HG03045 (cell line): ENCODE measurements at regions not wholly inside any gene's neighbourhood (a gene's known extent, or its start where the extent isn't known, plus 50 kb on each side); places are given as distances from the start of the nearest gene placed in this dataset.
A peak's percentile ranks its signal among the peaks of the same experiment; 100 is the strongest.
"Not testable (repeated sequence)": the region's sequence is repeated elsewhere in the genome, so short reads cannot be mapped to it uniquely, and the experiment has no call there.

Experiments
- ATAC-seq: cut with Tn5 transposase; IDR thresholded peaks from one replicate; pipeline ENCODE4 v1.9.1; 2021; ENCODE audit warnings: mild to moderate bottlenecking, moderate library complexity; ENCODE audit not compliant: unreplicated experiment

DNA sequence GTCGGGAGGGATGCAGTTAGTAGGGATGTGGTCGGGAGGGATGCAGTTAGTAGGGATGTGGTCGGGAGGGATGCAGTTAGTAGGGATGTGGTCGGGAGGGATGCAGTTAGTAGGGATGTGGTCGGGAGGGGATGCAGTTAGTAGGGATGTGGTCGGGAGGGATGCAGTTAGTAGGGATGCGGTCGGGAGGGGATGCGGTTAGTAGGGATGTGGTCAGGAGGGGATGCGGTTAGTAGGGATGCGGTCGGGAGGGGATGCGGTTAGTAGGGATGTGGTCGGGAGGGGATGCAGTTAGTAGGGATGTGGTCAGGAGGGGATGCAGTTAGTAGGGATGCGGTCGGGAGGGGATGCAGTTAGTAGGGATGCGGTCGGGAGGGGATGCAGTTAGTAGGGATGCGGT, 96.2 kb downstream of the BDH1 start:
- ATAC-seq = not testable (repeated sequence)

DNA sequence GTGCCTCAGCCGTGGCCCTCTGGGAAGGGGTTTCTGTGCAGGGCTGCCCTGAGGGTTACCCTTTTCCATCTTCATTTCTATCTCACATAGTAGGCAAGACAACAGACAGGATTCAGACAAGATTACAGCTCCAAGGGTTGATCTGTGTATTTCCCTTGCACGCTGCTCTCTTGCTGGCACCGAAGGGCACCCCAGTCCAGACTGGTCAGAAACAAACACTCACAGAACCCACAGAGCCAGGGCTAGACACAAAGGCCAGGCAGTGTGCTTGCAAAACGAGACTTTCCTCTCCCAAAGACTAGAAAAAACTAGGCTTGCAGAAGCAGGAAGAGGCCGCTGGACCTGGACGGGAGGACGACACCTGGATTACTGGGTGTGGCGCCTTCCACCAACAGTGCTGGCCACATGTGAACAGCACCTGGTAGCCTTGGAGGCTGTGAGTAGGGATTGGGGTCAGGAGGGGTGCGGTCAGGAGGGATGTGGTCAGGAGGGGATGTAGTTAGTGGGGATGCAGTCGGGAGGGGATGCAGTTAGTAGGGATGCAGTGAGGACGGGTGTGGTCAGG, 96.8 kb downstream of the BDH1 start:
- no peak for ATAC-seq

DNA sequence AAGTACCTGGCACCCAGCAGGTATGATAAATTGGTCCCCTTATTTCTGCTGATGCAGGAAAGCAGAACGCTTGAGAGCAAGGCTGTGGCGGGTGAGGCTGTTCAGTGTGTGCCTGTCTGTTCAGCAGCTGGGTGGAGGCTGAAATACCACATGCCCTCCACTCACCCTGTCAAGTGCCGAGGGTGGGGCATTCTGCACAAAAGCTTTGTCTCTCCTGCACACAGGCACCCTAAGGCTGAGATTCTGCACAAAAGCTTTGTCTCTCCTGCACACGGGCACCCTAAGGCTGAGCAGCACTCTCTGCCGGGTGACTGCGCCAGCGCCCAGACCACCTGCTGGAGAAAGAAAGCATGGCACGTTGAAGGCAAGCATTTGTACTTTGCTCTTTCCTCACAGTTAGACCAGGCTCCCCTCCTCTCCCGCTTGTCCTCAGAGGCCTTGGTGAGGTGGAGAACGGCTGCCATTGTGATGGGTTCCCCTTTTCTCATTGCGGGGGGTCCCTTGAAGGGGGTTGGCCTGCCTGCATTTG, 97.5 kb downstream of the BDH1 start:
- no peak for ATAC-seq

DNA sequence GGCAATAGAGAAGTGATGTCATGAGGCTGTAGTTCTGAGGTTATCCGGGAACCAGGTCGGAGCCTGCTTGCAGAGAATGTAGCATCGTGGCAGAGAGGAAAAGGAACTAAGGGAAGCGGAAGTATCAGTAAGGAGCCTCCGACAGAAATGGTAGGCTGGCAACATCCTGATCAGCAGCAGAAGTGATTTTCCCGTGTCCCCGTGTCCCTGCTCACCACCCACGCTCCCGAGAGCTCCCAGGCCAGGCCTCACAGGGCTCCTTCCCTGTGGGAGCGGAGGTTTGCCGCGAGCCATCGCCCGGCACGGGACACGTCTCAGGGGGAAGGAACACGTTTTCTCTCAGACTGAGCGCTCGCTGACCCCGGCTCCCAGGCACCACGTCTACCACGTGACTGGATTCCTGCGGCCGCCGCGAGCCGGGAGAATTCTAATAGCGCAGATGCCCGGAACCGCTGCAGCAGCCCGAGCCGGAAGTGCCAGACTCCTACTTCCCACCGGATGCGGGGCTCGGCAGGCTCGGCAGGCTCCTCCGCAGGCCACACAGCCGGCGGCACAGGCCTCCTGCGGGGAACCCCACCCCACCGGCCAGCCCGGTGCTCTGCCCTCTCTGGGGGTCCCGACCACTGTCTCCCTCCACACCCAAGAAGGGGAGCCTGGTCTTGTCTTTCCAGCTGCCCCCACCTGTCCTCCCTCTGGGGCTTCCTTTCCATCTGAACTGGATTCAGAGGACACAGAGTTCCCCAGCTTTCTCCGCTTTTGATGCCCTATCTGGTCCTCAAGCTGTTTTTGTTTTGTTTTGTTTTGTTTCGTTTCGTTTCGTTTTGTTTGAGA, 99.3 kb downstream of the BDH1 start:
- peak; percentile 56 for ATAC-seq

DNA sequence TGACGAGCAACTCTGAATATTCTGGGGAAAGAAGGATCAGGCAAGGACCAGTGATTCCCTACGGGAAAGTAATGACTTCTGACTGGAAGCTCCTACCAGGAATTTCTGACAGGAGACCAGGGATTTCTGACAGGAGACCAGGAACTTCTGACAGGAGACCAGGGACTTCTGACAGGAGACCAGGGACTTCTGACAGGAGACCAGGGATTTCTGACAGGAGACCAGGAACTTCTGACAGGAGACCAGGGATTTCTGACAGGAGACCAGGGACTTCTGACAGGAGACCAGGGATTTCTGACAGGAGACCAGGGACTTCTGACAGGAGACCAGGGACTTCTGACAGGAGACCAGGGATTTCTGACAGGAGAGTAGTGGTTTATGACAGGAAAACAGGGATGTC, 100.9 kb downstream of the BDH1 start:
- ATAC-seq = not testable (repeated sequence)

DNA sequence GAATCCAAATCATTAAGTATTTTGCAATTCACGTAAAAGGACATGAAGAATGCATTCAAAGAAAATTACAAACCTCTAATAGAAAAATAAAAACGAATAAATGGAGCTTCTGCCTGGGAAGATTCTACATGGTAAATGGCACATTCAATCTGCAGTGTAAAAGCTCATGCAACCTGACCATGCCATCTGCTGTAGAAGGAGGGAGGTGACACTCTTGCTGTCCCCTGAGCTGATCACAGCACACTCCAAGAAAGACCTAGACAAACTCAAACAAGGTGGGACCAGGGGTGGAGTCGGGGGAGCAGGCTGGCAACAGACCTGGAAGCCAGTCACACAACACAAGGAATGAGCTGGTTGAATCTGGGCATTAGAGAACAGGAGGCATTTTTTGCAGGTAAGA, 101.8 kb downstream of the BDH1 start:
- ATAC-seq = no peak

DNA sequence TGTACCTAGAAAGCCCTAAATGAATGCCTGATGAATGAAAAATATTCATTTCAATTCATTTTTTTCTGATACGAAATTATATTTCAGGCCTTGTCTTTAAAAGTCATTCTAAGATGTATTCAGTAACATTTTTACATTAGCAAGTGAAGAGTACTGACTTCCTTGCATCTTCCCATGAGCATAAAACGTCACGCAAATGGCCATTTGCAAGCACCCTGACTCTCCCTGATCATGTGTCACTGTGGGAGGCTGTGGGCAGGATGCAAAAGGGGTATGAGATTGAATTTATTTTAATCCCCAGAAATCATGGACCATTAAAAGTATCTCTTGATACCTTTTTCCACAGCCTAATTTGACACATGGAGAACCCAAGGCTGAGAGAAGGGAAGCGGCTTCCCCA, 105.0 kb downstream of the BDH1 start:
- ATAC-seq = no peak

DNA sequence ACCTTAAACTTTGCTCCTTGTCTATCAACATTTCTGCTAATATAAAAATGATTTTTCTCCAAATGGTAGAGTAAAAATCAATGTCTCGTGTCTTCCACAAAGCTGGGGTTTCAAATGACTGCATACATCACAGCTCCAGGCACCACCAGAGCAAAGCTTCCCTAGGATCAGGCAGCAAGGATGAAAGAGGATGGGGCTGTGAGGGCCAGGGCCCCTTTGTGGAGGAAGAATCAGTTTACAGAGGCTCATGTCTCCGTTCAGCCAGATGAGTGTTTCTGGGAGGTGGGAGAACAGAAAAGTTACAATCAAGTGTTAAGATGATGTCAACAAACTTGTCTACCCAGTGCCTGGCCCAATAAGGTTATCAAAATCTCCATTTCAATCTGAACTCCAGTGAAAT, 105.5 kb downstream of the BDH1 start:
- ATAC-seq = no peak

DNA sequence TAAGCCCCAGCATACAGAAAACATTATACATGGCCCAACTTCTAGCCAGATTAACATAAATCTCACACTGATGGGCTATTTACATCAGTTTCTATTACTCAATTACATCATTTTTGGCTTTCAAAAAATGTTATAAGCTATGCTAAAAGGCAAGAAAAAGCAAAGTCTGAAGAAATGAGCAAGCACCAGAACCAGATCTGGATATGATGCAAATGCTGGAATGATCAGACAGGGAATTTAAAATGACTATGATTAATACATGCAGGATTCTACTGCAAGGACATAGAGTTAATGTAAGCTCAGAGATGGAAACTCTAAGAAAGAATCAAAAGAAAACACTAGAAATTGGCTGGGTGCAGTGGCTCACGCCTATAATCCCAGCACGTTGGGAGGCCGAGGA, 106.6 kb downstream of the BDH1 start:
- not testable (repeated sequence) for ATAC-seq

DNA sequence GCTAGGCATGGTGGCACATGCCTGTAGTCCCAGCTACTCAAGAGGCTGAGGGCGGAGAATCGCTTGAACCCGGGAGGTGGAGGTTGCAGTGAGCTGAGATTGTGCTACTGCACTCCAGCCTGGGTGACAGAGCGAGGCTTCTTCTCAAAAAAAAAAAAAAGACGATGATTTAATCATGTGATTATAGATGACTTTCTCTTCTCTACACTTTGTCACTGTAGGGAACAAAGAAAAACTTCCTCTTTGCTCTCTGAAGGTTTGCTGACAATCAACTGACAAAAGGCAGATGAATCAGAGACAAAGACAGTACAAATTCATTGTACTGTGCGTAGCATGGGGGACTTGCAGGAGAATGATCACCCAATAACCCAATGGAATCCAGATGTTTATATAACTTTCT, 108.0 kb downstream of the BDH1 start:
- ATAC-seq = not testable (repeated sequence)

DNA sequence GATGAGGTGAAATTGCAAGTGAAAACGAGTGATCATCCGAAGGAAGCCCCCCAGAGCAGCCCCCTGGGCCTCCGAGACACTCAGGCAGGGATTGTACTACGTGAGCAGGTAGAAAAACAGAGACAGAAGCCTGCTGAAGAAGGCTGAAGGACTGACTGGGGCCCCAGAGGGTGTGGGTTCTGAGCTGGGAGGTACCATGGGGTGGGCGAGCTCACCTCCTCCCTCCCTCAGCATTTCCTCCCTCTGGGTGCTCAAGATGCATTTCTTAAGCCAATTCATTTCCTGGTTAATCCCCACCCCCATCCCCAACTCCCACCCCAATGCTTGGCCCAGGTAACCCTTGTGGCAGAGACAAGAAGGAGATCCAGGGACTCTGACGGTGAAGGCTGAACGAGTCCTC, 108.7 kb downstream of the BDH1 start:
- no peak for ATAC-seq

DNA sequence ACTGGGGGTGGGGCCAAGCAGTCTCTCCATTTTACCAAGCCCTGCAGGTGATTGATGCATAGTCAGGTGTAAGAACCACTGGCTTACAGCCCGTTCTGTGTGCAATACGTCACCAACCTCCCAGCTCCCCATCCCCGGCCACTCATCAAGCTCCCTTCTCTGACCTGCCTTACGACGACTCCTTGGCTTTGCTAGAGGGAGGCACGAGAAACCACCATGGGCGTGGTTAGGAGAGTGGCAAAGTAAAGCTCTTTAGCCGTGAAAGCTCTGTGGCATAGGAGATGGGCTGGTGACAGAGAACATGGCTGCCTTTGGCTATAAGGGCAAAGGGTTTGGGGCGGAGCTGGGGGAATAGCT, 109.1 kb downstream of the BDH1 start:
- no peak for ATAC-seq

DNA sequence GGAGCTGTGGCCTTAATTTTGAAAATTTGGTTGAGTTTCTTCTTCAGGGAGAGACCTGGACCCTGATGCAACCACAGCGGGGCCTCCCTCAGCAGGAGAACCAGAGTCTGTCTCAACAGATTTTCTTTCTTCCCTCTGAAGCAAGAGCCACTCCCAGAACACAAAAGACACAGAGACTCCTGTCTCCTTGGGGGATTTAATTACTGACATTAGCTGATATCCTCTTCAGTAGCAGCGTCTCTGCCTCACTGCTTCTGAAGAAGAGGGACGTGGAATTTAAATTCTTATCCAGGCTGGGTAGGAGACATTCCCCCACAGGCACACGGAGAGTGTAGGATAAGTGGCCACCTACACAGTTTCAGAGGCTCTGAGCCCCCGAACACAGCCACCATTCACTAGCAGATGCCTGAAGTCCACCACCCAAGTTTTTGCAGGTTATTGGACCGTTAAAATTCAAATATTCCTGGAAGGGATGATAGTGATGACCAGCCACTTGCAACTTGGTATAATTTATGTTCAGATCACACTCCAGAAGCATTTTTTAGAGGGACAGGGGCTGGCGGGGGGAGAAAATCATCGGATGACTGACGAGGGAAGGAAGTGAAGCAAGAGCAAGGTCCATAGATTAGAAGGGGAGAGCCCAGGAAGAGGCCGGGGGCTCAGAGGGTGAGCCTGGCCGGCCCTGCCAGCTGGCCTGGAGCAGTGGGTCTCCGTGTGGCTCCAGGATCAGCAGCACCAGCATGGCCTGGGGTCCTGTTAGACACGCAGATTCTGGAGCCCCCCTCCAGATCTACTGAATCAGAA, 109.7 kb downstream of the BDH1 start:
- no peak for ATAC-seq

DNA sequence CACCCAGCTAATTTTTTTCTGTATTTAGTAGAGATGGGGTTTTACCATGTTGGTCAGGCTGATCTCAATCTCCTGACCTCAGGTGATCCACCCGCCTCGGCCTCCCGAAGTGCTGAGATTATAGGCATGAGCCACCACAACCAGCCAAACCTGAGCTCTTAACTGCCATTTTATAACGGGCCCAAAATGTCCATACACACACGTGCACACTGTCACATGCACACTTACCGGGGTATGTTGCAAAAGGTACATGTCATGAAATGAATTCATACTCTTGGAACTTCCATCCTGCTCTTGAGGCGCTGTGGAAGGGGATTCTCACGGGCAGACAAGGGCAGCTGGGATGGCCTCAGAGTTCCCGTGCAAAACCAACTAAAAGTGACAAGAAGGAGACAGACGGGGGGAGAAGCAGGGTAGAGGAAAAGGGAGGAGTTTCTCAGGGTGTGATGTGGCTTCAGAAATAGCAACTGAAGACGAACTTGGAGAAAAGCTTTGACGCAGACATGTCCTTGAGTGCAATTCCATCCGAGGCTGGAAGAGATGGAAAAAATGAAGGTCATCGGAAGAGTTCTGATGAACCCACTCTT, 110.9 kb downstream of the BDH1 start:
- ATAC-seq = no peak

DNA sequence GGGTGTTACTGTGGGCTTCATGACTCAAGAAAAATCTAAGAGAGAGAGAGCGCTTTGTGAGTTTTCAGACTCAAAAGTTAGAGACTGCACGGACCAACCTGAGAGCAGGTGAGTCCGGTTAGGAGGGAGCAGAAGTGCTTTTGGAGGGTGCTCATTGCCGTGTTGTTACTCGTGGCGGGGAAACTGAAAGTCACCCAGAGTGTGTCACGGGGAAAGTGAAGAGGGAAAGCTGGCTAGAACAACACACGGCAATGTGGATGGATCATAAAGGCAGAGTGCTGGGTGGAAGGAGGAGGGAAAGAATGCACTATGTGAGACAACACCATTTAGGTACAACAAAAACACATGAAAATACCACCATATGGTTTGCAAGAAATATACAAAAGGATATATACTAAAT, 112.3 kb downstream of the BDH1 start:
- no peak for ATAC-seq

DNA sequence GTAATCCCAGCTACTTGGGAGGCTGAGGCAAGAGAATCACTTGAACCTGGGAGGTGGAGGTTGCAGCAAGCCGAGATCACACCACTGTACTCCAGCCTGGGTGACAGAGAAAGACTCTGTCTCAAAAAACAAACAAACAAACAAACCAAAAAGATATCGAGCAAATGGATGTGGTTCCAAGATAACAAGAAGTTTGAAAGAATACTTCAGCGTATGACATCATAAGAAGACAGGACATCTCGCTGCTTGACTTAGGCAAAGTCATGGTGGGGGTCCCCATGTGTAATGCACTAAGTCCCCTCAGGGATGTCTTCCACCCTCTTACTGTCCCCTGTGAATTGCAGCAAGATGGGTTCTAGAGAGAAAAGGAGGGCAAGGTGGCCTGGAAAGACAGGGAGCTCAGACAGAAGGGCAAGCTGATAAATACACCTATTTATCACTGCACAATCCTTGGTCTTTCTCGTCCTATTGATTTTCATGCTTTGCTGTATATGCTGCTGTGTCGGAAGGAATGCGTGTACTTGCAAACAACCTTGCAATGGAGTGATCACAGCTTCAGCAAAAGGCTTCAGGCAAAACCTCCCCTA, 115.0 kb downstream of the BDH1 start:
- ATAC-seq = no peak

DNA sequence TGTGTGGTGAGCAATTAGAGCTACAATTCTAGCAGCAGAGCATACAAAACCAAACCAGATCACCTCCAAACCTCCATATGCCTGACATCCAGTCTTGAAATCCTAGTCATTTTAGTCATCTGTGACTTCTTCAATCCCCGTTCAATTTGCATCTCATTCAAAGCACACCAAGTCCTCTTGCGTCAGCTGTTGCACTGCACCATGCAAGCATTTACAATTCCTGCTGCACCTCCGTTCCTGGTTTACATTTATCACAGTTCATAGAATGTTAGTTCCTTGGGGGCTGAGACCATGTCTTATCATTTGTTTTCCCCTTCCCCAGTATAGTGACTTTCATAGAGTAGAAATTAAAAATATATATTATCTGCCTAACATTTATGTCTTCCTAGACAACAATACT, 116.9 kb downstream of the BDH1 start:
- ATAC-seq = no peak

DNA sequence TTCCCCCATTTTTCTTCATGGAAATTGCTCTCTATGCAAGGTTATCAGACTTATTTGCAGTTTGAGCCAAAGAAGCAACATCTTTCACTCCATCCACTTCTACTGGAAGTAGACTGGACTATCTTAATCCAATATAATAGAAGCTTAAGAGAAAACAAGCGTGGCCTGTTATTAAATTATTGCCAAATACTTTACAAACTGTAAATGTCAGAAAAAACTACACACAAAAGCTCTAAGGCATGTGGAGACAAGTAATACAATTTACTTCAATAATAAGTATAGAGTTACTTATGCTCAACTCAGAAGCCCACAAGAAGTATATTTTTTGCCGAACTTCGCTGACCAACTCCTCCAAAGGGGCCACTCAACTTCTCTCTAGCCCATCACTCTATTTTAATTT, 120.3 kb downstream of the BDH1 start:
- no peak for ATAC-seq

DNA sequence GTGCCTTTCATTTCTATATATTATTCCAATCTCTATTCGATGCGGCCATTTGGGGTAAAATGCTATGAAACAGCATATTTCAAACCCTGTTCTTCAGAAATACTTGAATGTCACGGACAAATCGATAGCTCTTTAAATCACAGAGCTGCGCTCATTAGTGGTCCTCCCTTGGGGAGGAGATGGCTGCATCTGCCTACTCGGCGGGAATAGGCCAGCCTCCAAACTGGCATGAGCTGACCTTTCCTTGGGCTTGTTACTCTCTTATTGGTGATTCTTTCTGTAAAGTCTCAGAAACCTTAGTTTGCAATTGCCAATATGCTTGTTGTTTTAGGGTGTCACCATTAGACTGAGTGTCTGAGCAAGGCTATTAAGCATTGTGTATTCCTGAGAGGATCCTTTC, 120.9 kb downstream of the BDH1 start:
- no peak for ATAC-seq

DNA sequence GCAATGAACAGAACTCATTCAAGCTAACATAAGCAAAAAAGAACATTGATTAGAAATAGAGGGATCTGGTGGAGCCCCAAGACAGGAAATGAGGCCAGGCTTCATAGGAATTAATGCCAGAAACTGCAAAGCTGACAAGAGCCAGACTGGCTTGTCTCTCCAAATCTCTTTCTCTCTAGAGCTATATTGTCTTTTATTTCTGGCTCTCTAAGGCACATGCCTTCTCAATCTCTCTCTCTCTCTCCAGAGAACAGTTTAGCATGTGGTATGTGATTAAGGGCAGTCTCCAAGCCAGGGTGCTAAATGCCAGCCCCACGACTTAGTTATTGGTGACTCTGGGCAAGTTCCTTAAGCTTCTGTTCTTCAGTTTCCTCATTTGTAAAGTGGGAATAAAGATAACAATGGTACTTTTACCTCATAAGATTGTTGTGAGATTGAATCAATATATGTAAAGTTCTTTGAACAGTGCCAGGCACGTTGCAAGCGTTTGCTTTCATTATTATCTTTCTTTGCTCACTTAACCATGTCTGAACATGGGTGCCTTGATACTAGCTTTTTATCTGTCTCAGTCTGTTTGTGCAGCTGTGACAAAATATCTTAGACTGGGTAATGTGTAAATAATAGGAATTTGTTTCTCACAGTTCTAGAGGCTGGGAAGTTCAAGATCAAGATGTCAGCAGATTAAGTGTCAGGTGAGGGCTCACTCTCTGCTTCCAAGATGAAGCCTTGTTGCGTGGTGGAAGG, 123.2 kb downstream of the BDH1 start:
- ATAC-seq = no peak
